IMR-90 (cell line): ENCODE measurements at regions not wholly inside any gene's neighbourhood (a gene's known extent, or its start where the extent isn't known, plus 50 kb on each side); places are given as distances from the start of the nearest gene placed in this dataset.

ENCODE experiments used
- BHLHE40 ChIP-seq: fragments of 150-350 bp; IDR thresholded peaks from 2 replicates; pipeline ENCODE4 v1.6.1; 2016; ENCODE audit warnings: mild to moderate bottlenecking, low read depth, low read length
- CEBPB ChIP-seq: IDR thresholded peaks from 2 replicates; pipeline ENCODE4 v1.6.1; 2012; ENCODE audit warnings: low read depth, low read length, improper control_type of control experiment
- CHD1 ChIP-seq: IDR thresholded peaks from 2 replicates; pipeline ENCODE4 v1.6.1; 2012; ENCODE audit warnings: low read depth, low read length, improper control_type of control experiment
- CTCF ChIP-seq: conservative IDR thresholded peaks from 2 replicates; pipeline ENCODE4 v1.5.1; 2012; ENCODE audit warnings: mild to moderate bottlenecking, low read depth, low read length, improper control_type of control experiment
- FOS ChIP-seq: fragments of 150-350 bp; IDR thresholded peaks from 2 replicates; pipeline ENCODE4 v1.6.1; 2016; ENCODE audit warnings: low read depth, low read length
- MAFK ChIP-seq: IDR thresholded peaks from 2 replicates; pipeline ENCODE4 v1.6.1; 2012; ENCODE audit warnings: low read depth, low read length, improper control_type of control experiment
- MAZ ChIP-seq: IDR thresholded peaks from 2 replicates; pipeline ENCODE4 v1.6.1; 2012; ENCODE audit warnings: low read depth, mild to moderate bottlenecking, low read length, improper control_type of control experiment, moderate library complexity, borderline replicate concordance
- NFE2L2 ChIP-seq: fragments of 150-350 bp; IDR thresholded peaks from 2 replicates; pipeline ENCODE4 v1.6.1; 2016; ENCODE audit warnings: low read depth, mild to moderate bottlenecking, low read length
- POLR2A ChIP-seq: IDR thresholded peaks from 2 replicates; pipeline ENCODE4 v1.6.1; 2012; ENCODE audit warnings: mild to moderate bottlenecking, low read depth, low read length
- RAD21 ChIP-seq: IDR thresholded peaks from 2 replicates; pipeline ENCODE4 v1.6.1; 2012; ENCODE audit warnings: low read length, improper control_type of control experiment
- USF2 ChIP-seq: fragments of 150-350 bp; IDR thresholded peaks from 2 replicates; pipeline ENCODE4 v1.6.1; 2017; ENCODE audit warnings: mild to moderate bottlenecking, antibody characterized with exemption, low read length, low read depth

- TF ChIP-seq USF2 (no peak), CHD1 (no peak), POLR2A (no peak), CTCF (no peak), BHLHE40 (no peak), FOS (no peak), CEBPB (no peak), RAD21 (no peak), NFE2L2 (no peak), MAFK (no peak), MAZ (no peak)
Measured at GRCh38 chr5:66477596-66477995, 118.6 kb upstream of the MAST4 start.
